ENCODE measurements at regions not wholly inside any gene's neighbourhood (a gene's known extent, or its start where the extent isn't known, plus 50 kb on each side); places are given as distances from the start of the nearest gene placed in this dataset.

GRCh38 chr5:126119887-126120442 lies 303.2 kb upstream of the GRAMD2B start:
- TF ChIP-seq CTCF (CRISPR knock-in tag; IDR thresholded peaks at IDR 0.05) (no peak), ZNF232 (CRISPR knock-in tag; IDR thresholded peaks at IDR 0.05; ENCODE audit: borderline replicate concordance) (no peak), PHB2 (IDR thresholded peaks at IDR 0.05; ENCODE audit: partially characterized antibody) (no peak), NFIC (IDR thresholded peaks at IDR 0.05; ENCODE audit: low read length) (no peak), ARNT (IDR thresholded peaks at IDR 0.05) (no peak)

All from HepG2 (cell line).